Trophoblast cell (in vitro differentiated cells and primary cell): ENCODE measurements at regions not wholly inside any gene's neighbourhood (a gene's known extent, or its start where the extent isn't known, plus 50 kb on each side); places are given as distances from the start of the nearest gene placed in this dataset.

Experiments
- DNase-seq, 2 donors: peaks; one replicate each; pipeline ENCODE4 v3.0.0-alpha.2; 2016
- H2AFZ ChIP-seq: 2 replicates; pipeline ENCODE4 v1.6.1; 2013; ENCODE audit warnings: low read length, moderate library complexity, mild to moderate bottlenecking; ENCODE audit not compliant: insufficient read depth, poor library complexity
- H2AK5ac ChIP-seq: 2 replicates; pipeline ENCODE4 v1.6.1; 2013; ENCODE audit warnings: mild to moderate bottlenecking, low read length
- H2BK120ac ChIP-seq: 2 replicates; pipeline ENCODE4 v1.6.1; 2013; ENCODE audit warnings: low read length, mild to moderate bottlenecking, moderate library complexity; ENCODE audit not compliant: insufficient read depth, poor library complexity
- H2BK12ac ChIP-seq: 2 replicates; pipeline ENCODE4 v1.6.1; 2013; ENCODE audit warnings: mild to moderate bottlenecking, low read length, moderate library complexity
- H2BK5ac ChIP-seq: 2 replicates; pipeline ENCODE4 v1.6.1; 2013; ENCODE audit warnings: low read length, low read depth, moderate library complexity, mild to moderate bottlenecking; ENCODE audit not compliant: poor library complexity
- H3K14ac ChIP-seq: 2 replicates; pipeline ENCODE4 v1.6.1; 2013; ENCODE audit warnings: mild to moderate bottlenecking, low read length
- H3K18ac ChIP-seq: 2 replicates; pipeline ENCODE4 v1.6.1; 2013; ENCODE audit warnings: mild to moderate bottlenecking, low read length
- H3K23ac ChIP-seq: 2 replicates; pipeline ENCODE4 v1.6.1; 2013; ENCODE audit warnings: low read length
- H3K27ac ChIP-seq: 2 replicates; pipeline ENCODE4 v1.5.1; 2013; ENCODE audit warnings: low read depth, mild to moderate bottlenecking, inconsistent platforms, low read length, moderate library complexity
- H3K27me3 ChIP-seq: 2 replicates; pipeline ENCODE4 v1.6.1; 2013; ENCODE audit warnings: inconsistent platforms, mild to moderate bottlenecking, low read length, moderate library complexity; ENCODE audit not compliant: insufficient read depth
- H3K36me3 ChIP-seq, 2 experiments: 1 replicate in 1 of 2; 2 replicates in 1 of 2; pipeline ENCODE4 v1.6.1; 2013; ENCODE audit warnings: low read length in 2 of 2, mild to moderate bottlenecking in 2 of 2, moderate library complexity in 1 of 2; ENCODE audit not compliant: insufficient read depth in 2 of 2, control insufficient read depth in 1 of 2
- H3K4ac ChIP-seq: 2 replicates; pipeline ENCODE4 v1.6.1; 2013; ENCODE audit warnings: low read depth, mild to moderate bottlenecking, low read length, moderate library complexity
- H3K4me1 ChIP-seq, 2 experiments: 1 replicate in 1 of 2; 2 replicates in 1 of 2; pipeline ENCODE4 v1.6.1; 2013; ENCODE audit warnings: low read length in 2 of 2, mild to moderate bottlenecking in 2 of 2, moderate library complexity in 1 of 2; ENCODE audit not compliant: insufficient read depth in 2 of 2, control insufficient read depth in 1 of 2
- H3K4me2 ChIP-seq: 2 replicates; pipeline ENCODE4 v1.6.1; 2013; ENCODE audit warnings: inconsistent platforms, mild to moderate bottlenecking, low read length, moderate library complexity
- H3K4me3 ChIP-seq: 2 replicates; pipeline ENCODE4 v1.5.1; 2013; ENCODE audit warnings: mild to moderate bottlenecking, low read depth, low read length, inconsistent platforms
- H3K79me1 ChIP-seq: one replicate; pipeline ENCODE4 v1.6.1; 2013; ENCODE audit warnings: low read length
- H3K79me2 ChIP-seq: 2 replicates; pipeline ENCODE4 v1.6.1; 2013; ENCODE audit warnings: low read length, mild to moderate bottlenecking; ENCODE audit not compliant: control insufficient read depth, insufficient read depth, poor library complexity
- H3K9ac ChIP-seq: 2 replicates; pipeline ENCODE4 v1.6.1; 2013; ENCODE audit warnings: mild to moderate bottlenecking, low read length
- H3K9me3 ChIP-seq: 2 replicates; pipeline ENCODE4 v1.6.1; 2013; ENCODE audit warnings: low read depth, mild to moderate bottlenecking, control low read depth, inconsistent platforms, low read length; ENCODE audit not compliant: insufficient read depth
- H4K12ac ChIP-seq: 2 replicates; pipeline ENCODE4 v1.6.1; 2013; ENCODE audit warnings: low read depth, mild to moderate bottlenecking, low read length, moderate library complexity
- H4K8ac ChIP-seq: 2 replicates; pipeline ENCODE4 v1.6.1; 2013; ENCODE audit warnings: low read depth, mild to moderate bottlenecking, low read length, moderate library complexity
- H4K91ac ChIP-seq: one replicate; pipeline ENCODE4 v1.6.1; 2013; ENCODE audit warnings: low read depth, mild to moderate bottlenecking, low read length, moderate library complexity
- WGBS: extraction: QIAGEN DNeasy Blood & Tissue Kit; methylation state at CpG from one replicate; pipeline ENCODE4 v1.1.7; 2013; ENCODE audit warnings: missing lambda C conversion rate; ENCODE audit not compliant: insufficient read length, insufficient coverage; ENCODE audit errors: extremely low coverage; 5-methylcytosine and 5-hydroxymethylcytosine counted together

DNA sequence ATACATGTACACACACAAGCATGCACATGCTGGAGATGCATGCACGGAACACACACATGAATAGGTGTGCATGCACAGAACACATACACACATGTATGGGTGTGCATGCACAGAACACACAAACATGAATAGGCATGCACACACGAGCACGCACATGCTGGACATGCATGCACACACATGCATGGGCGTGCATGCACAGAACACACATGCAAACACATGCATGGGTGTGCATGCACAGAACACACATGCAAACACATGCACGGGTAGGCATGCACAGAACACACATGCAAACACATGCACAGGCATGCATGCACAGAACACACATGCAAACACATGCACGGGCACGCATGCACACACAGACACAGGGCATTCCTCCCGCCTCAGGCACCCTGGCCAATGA is 382.3 kb downstream of the IRX2 start:
- Histone ChIP-seq H3K18ac (no peak overlapping the region), H4K12ac (no peak overlapping the region), H3K4me3 (no peak overlapping the region), H4K8ac (no peak overlapping the region), H3K27me3 (no peaks in the 10 kb centered on the region), H3K9me3 (peaks cover 13% of the 10 kb centered on the region), H3K23ac (no peak overlapping the region), H2AFZ (no peak overlapping the region), H3K4ac (no peak overlapping the region), H3K9ac (no peak overlapping the region), H2AK5ac (no peak overlapping the region), H2BK12ac (no peak overlapping the region), H3K27ac (no peak overlapping the region), H3K79me2 (no peaks in the 10 kb centered on the region), H4K91ac (no peak overlapping the region), H2BK120ac (no peak overlapping the region), H3K79me1 (no peaks in the 10 kb centered on the region), H2BK5ac (no peak overlapping the region), H3K4me1 (no peaks in the 10 kb centered on the region), H3K4me2 (no peak overlapping the region), H3K36me3 (no peaks in the 10 kb centered on the region), H3K14ac (no peak overlapping the region)
- DNase-seq, result no peak
- no CpG with 5 or more reads among the region's 8 CpGs for WGBS

DNA sequence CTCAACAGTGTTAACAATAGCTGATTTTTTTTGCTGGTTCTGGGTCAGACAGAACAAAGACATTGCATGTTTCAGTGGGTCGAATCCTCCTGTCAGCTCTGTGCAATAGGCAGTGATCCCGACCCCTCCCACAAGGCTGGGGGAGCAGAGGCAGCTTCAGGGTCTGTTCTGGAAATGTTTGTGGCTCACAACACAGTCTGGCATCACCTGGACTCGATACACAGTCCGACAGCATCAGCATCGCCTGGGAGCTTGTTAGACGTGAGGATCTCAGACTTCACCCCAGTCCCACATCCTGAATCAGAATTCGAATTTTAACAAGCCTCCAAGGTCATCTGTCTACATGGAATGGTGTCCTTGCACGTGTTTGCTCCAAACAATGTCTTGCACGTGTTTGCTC is 384.7 kb downstream of the IRX2 start:
- no peak overlapping the region for H2AK5ac ChIP-seq
- no peak overlapping the region for H2BK12ac ChIP-seq
- H4K91ac ChIP-seq, result no peak overlapping the region
- H3K4ac ChIP-seq, result no peak overlapping the region
- H3K4me1 ChIP-seq, result no peaks in the 10 kb centered on the region
- H2AFZ ChIP-seq, result no peak overlapping the region
- no peak for DNase-seq
- no peak overlapping the region for H3K4me2 ChIP-seq
- peaks cover 12% of the 10 kb centered on the region for H3K9me3 ChIP-seq
- no peaks in the 10 kb centered on the region for H3K27me3 ChIP-seq
- no CpG with 5 or more reads among the region's 9 CpGs for WGBS
- no peaks in the 10 kb centered on the region for H3K79me2 ChIP-seq
- no peak overlapping the region for H4K8ac ChIP-seq
- no peak overlapping the region for H3K9ac ChIP-seq
- H3K18ac ChIP-seq, result no peak overlapping the region
- H3K79me1 ChIP-seq, result no peaks in the 10 kb centered on the region
- H2BK120ac ChIP-seq, result no peak overlapping the region
- H4K12ac ChIP-seq, result no peak overlapping the region
- no peak overlapping the region for H3K27ac ChIP-seq
- H3K4me3 ChIP-seq, result no peak overlapping the region
- no peaks in the 10 kb centered on the region for H3K36me3 ChIP-seq
- H3K23ac ChIP-seq, result no peak overlapping the region
- no peak overlapping the region for H2BK5ac ChIP-seq
- H3K14ac ChIP-seq, result no peak overlapping the region

DNA sequence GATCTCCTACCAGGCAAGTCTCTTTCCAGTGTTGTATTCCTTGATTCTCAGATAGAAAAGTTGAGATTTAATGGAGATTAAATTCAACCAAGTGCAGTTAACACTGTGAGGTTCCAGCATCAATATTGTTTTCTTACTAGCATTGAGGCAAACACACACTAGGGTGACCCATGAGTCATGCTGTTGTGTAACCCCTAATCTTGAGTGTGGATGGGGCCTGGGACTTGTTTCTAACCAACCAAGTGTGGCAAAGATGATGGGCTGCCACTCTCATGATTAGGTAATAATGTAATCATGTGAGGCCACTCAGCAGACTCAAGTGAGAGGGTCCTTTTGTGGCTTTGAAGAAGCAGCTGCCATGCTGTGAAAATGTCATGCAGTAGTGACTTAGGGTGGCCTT is 394.2 kb downstream of the IRX2 start:
- no peaks in the 10 kb centered on the region for H3K4me1 ChIP-seq
- no peak overlapping the region for H3K18ac ChIP-seq
- no peak overlapping the region for H3K4ac ChIP-seq
- no peak overlapping the region for H2BK5ac ChIP-seq
- no peaks in the 10 kb centered on the region for H3K79me1 ChIP-seq
- H3K9me3 ChIP-seq, result peaks cover 4% of the 10 kb centered on the region
- H3K4me2 ChIP-seq, result no peak overlapping the region
- no peak overlapping the region for H2AFZ ChIP-seq
- H3K14ac ChIP-seq, result no peak overlapping the region
- no peak overlapping the region for H2AK5ac ChIP-seq
- H2BK120ac ChIP-seq, result no peak overlapping the region
- no peaks in the 10 kb centered on the region for H3K27me3 ChIP-seq
- no peak overlapping the region for H3K23ac ChIP-seq
- H3K36me3 ChIP-seq, result no peaks in the 10 kb centered on the region
- H2BK12ac ChIP-seq, result no peak overlapping the region
- H3K4me3 ChIP-seq, result no peak overlapping the region
- no peak overlapping the region for H3K27ac ChIP-seq
- H3K79me2 ChIP-seq, result no peaks in the 10 kb centered on the region
- H4K8ac ChIP-seq, result no peak overlapping the region
- H4K12ac ChIP-seq, result no peak overlapping the region
- H4K91ac ChIP-seq, result no peak overlapping the region
- no peak for DNase-seq
- no peak overlapping the region for H3K9ac ChIP-seq

DNA sequence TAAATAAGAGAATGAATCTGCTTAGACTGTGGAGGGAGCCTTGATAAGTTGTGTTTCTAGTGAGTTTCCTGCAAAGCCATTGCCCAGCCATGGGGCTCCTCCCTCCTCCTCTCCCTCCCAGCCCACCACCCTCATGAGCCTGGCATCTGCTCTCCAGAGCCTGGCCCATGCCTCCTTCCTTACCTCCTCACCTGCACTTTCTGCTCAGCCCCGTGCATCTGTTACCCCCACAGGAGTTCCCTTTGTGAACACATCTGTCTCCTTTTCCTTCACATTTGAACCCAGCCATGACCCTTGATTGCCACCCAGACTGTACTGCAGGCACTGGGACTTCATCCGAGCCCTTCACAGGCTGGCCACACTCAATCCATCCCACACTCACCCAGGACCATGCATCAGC is 395.6 kb downstream of the IRX2 start:
- Histone ChIP-seq H3K4ac (no peak overlapping the region), H3K79me2 (no peaks in the 10 kb centered on the region), H2AK5ac (no peak overlapping the region), H3K4me2 (no peak overlapping the region), H3K9ac (no peak overlapping the region), H2BK12ac (no peak overlapping the region), H2BK5ac (no peak overlapping the region), H3K27me3 (no peaks in the 10 kb centered on the region), H4K8ac (no peak overlapping the region), H3K18ac (no peak overlapping the region), H3K27ac (no peak overlapping the region), H2AFZ (no peak overlapping the region), H3K23ac (no peak overlapping the region), H4K91ac (no peak overlapping the region), H2BK120ac (no peak overlapping the region), H3K4me1 (no peaks in the 10 kb centered on the region), H3K4me3 (no peak overlapping the region), H3K36me3 (no peaks in the 10 kb centered on the region), H3K9me3 (peaks cover 9% of the 10 kb centered on the region), H3K79me1 (no peaks in the 10 kb centered on the region), H3K14ac (no peak overlapping the region), H4K12ac (no peak overlapping the region)
- DNase-seq, result no peak
- no CpG with 5 or more reads among the region's 2 CpGs for WGBS
